Effector memory CD4-positive, alpha-beta T cell (primary cell): ENCODE measurements at regions not wholly inside any gene's neighbourhood (a gene's known extent, or its start where the extent isn't known, plus 50 kb on each side); places are given as distances from the start of the nearest gene placed in this dataset.
"Not testable (repeated sequence)": the region's sequence is repeated elsewhere in the genome, so short reads cannot be mapped to it uniquely, and the experiment has no call there.

ENCODE experiments used
- DNase-seq, 3 donors: peaks; one replicate each; pipeline ENCODE4 v3.0.0-alpha.2; 2020
- H3K27ac ChIP-seq: 2 replicates; pipeline ENCODE4 v1.7.0; 2013; ENCODE audit warnings: mild to moderate bottlenecking, low read length, moderate library complexity; ENCODE audit not compliant: insufficient read depth, poor library complexity, severe bottlenecking
- H3K27me3 ChIP-seq: replicated peaks from 2 replicates; pipeline ENCODE4 v1.7.0; 2013; ENCODE audit warnings: mild to moderate bottlenecking, low read length; ENCODE audit not compliant: insufficient read depth, control insufficient read depth, poor library complexity, severe bottlenecking
- H3K36me3 ChIP-seq: 2 replicates; pipeline ENCODE4 v1.7.0; 2013; ENCODE audit warnings: mild to moderate bottlenecking, low read length, moderate library complexity; ENCODE audit not compliant: control insufficient read depth, insufficient read depth
- H3K4me1 ChIP-seq: 2 replicates; pipeline ENCODE4 v1.7.0; 2013; ENCODE audit warnings: low read length, mild to moderate bottlenecking; ENCODE audit not compliant: control insufficient read depth, insufficient read depth, poor library complexity, severe bottlenecking
- H3K4me3 ChIP-seq: 2 replicates; pipeline ENCODE4 v1.7.0; 2013; ENCODE audit warnings: low read length, low read depth, mild to moderate bottlenecking; ENCODE audit not compliant: insufficient read depth, poor library complexity, severe bottlenecking
- H3K9me3 ChIP-seq: 2 replicates; pipeline ENCODE4 v1.7.0; 2013; ENCODE audit warnings: mild to moderate bottlenecking, low read length, moderate library complexity; ENCODE audit not compliant: control insufficient read depth

- H3K9me3 ChIP-seq, result no peaks in the 10 kb centered on the region
- H3K36me3 ChIP-seq, result no peaks in the 10 kb centered on the region
- no peak overlapping the region for H3K27ac ChIP-seq
- H3K4me3 ChIP-seq, result no peak overlapping the region
- H3K4me1 ChIP-seq, result no peaks in the 10 kb centered on the region
- no peak for DNase-seq
- no peaks in the 10 kb centered on the region for H3K27me3 ChIP-seq
Observed at GRCh38 chr2:2455151-2455550, 124.1 kb upstream of the MYT1L start.

GRCh38 chr2:2452961-2453360 lies 121.9 kb upstream of the MYT1L start:
- H3K4me1 ChIP-seq, result no peaks in the 10 kb centered on the region
- no peaks in the 10 kb centered on the region for H3K27me3 ChIP-seq
- H3K27ac ChIP-seq, result no peak overlapping the region
- H3K9me3 ChIP-seq, result no peaks in the 10 kb centered on the region
- DNase-seq, result no peak
- H3K36me3 ChIP-seq, result no peaks in the 10 kb centered on the region
- no peak overlapping the region for H3K4me3 ChIP-seq

GRCh38 chr2:2451275-2451674 lies 120.2 kb upstream of the MYT1L start:
- DNase-seq, H3K27ac ChIP-seq, H3K9me3 ChIP-seq, H3K27me3 ChIP-seq, H3K4me3 ChIP-seq, H3K36me3 ChIP-seq, H3K4me1 ChIP-seq: not testable (repeated sequence)

- no peaks in the 10 kb centered on the region for H3K9me3 ChIP-seq
- DNase-seq, result no peak
- no peaks in the 10 kb centered on the region for H3K27me3 ChIP-seq
- H3K4me3 ChIP-seq, result no peak overlapping the region
- H3K4me1 ChIP-seq, result no peaks in the 10 kb centered on the region
- no peak overlapping the region for H3K27ac ChIP-seq
- H3K36me3 ChIP-seq, result no peaks in the 10 kb centered on the region
Observed at GRCh38 chr2:2448178-2448577, 117.1 kb upstream of the MYT1L start.

- no peaks in the 10 kb centered on the region for H3K36me3 ChIP-seq
- no peak for DNase-seq
Observed at GRCh38 chr2:2422621-2423020, 91.5 kb upstream of the MYT1L start.

GRCh38 chr2:2413525-2413924 lies 82.5 kb upstream of the MYT1L start:
- DNase-seq, result no peak
- no peaks in the 10 kb centered on the region for H3K9me3 ChIP-seq
- no peak overlapping the region for H3K4me3 ChIP-seq
- no peaks in the 10 kb centered on the region for H3K4me1 ChIP-seq
- no peak overlapping the region for H3K27ac ChIP-seq
- H3K36me3 ChIP-seq, result no peaks in the 10 kb centered on the region
- no peaks in the 10 kb centered on the region for H3K27me3 ChIP-seq

More at GRCh38 chr2:2422621-2423020, 91.5 kb upstream of the MYT1L start:
- Histone ChIP-seq H3K27me3 (no peaks in the 10 kb centered on the region), H3K9me3 (no peaks in the 10 kb centered on the region), H3K27ac (no peak overlapping the region), H3K4me3 (no peak overlapping the region), H3K4me1 (no peaks in the 10 kb centered on the region)

GRCh38 chr2:2410987-2411386 lies 79.9 kb upstream of the MYT1L start:
- no peak for DNase-seq
- Histone ChIP-seq H3K36me3 (no peaks in the 10 kb centered on the region), H3K27me3 (no peaks in the 10 kb centered on the region), H3K9me3 (no peaks in the 10 kb centered on the region), H3K27ac (no peak overlapping the region), H3K4me3 (no peak overlapping the region), H3K4me1 (no peaks in the 10 kb centered on the region)

GRCh38 chr2:2409481-2409880 lies 78.4 kb upstream of the MYT1L start:
- no peaks in the 10 kb centered on the region for H3K9me3 ChIP-seq
- no peak for DNase-seq
- H3K36me3 ChIP-seq, result no peaks in the 10 kb centered on the region
- H3K27ac ChIP-seq, result no peak overlapping the region
- H3K4me1 ChIP-seq, result no peaks in the 10 kb centered on the region
- no peaks in the 10 kb centered on the region for H3K27me3 ChIP-seq
- no peak overlapping the region for H3K4me3 ChIP-seq

- Histone ChIP-seq H3K27ac (no peak overlapping the region), H3K27me3 (no peaks in the 10 kb centered on the region), H3K4me1 (no peaks in the 10 kb centered on the region), H3K9me3 (no peaks in the 10 kb centered on the region), H3K36me3 (no peaks in the 10 kb centered on the region), H3K4me3 (no peak overlapping the region)
- no peak for DNase-seq
Observed at GRCh38 chr2:2405780-2406179, 74.7 kb upstream of the MYT1L start.

GRCh38 chr2:2400286-2401038 lies 69.4 kb upstream of the MYT1L start:
- Histone ChIP-seq H3K4me1 (no peaks in the 10 kb centered on the region), H3K27ac (no peak overlapping the region), H3K4me3 (no peak overlapping the region), H3K27me3 (no peaks in the 10 kb centered on the region), H3K36me3 (no peaks in the 10 kb centered on the region), H3K9me3 (no peaks in the 10 kb centered on the region)
- no peak for DNase-seq
